HG03175 (cell line): ENCODE measurements at regions not wholly inside any gene's neighbourhood (a gene's known extent, or its start where the extent isn't known, plus 50 kb on each side); places are given as distances from the start of the nearest gene placed in this dataset.
"Not testable (repeated sequence)": the region's sequence is repeated elsewhere in the genome, so short reads cannot be mapped to it uniquely, and the experiment has no call there.

Experiments used
- ATAC-seq: cut with Tn5 transposase; IDR thresholded peaks from one replicate; pipeline ENCODE4 v1.9.1; 2021; ENCODE audit warnings: mild to moderate bottlenecking, moderate library complexity; ENCODE audit not compliant: unreplicated experiment

GRCh38 chr4:28006021-28006420 is 1145.4 kb downstream of the STIM2 start:
- no peak for ATAC-seq

DNA sequence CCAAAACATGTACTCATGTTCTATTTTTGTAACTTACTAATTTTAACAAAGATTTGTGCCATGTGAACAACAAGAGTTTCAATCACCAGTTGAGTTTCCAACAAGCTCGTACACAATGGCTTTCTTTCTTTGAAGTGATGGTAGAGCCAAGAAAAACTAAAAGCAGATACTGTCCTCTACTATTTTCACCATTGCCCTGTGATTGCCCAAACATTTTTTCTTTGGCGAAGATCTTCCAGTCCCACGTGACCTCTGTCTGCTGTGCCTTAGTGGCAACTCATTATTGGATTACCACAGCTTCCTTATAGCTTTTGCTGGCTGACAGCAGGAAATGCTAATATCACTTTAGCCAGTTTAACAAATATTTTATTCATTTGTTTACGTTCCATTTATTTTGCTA is 1147.1 kb downstream of the STIM2 start:
- no peak for ATAC-seq

- ATAC-seq, result no peak
These were observed 1148.9 kb downstream of the STIM2 start for GRCh38 chr4:28009541-28009940.

GRCh38 chr4:28010577-28011240 is 1150.1 kb downstream of the STIM2 start:
- no peak for ATAC-seq

- no peak for ATAC-seq
These were observed 1153.8 kb downstream of the STIM2 start for GRCh38 chr4:28014469-28014868.

GRCh38 chr4:28015996-28016395 is 1155.4 kb downstream of the STIM2 start:
- ATAC-seq, result no peak

GRCh38 chr4:28038253-28038652 is 1177.6 kb downstream of the STIM2 start:
- not testable (repeated sequence) for ATAC-seq

DNA sequence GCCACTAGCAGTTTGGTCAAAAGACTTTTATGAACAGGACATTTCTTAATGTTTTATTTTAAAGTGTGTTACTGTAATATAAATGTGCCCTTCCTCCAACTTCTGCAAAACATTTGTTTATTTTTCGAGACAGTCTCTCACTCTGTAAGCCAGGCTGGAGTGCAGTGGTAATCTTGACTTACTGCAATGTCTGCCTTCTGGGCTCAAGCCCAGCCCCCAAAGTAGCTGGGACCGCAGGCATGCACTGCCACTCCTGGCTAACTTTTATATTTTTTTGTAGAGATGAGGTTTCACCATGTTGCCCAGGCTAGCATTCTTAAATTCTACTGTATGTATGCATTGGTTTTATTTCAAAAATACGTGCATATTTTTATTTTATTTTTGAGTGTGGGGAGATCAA is 1201.9 kb downstream of the STIM2 start:
- ATAC-seq, result no peak

- no peak for ATAC-seq
These were observed 1213.4 kb downstream of the STIM2 start for GRCh38 chr4:28073860-28074555.

- no peak for ATAC-seq
These were observed 1214.8 kb downstream of the STIM2 start for GRCh38 chr4:28075401-28075956.

GRCh38 chr4:28077203-28077602 is 1216.6 kb downstream of the STIM2 start:
- not testable (repeated sequence) for ATAC-seq

- ATAC-seq, result no peak
These were observed 1222.2 kb downstream of the STIM2 start for GRCh38 chr4:28082686-28083390.

- ATAC-seq, result no peak
These were observed 1232.0 kb downstream of the STIM2 start for GRCh38 chr4:28092610-28093009.

DNA sequence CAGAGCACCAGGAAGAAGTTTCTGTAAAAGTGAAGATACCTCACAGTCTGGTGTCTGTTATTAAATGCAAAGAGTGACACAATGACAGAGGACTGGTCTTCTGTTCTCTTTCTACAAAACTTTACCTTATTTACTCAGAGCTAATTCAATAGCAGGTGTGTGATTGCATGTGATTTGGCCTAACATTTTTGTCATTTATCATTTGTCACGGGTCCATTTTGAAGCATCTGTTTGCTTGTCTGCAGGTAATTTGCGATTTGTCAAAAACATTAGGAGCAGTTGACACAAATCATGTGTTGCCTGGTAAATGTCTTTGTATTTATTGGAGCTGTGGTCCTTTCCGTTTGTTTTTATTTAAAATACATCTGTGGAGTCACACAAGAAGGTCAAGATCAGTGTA is 1232.4 kb downstream of the STIM2 start:
- no peak for ATAC-seq

- ATAC-seq, result no peak
These were observed 1240.9 kb downstream of the STIM2 start for GRCh38 chr4:28101583-28101982.

- no peak for ATAC-seq
These were observed 1244.7 kb downstream of the STIM2 start for GRCh38 chr4:28105271-28105859.

- ATAC-seq, result no peak
These were observed 1245.5 kb downstream of the STIM2 start for GRCh38 chr4:28106155-28106554.

DNA sequence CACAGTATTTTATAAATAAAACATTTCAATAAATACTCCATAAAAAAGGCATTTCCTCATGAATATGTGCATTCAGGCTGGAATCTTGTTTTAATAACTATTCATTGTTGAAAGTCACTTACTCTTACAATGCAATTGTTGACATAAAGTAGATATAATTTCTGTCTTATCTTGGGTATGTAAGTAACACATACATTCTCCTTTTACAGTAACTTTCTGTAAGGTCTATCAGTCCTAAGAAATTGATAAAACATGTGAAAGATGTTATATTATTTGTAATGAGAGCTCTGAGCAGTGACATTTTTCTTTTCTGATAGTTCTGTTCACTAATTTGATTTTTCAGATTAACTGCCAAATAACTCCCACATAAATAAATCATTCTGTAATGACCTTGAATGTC is 1249.2 kb downstream of the STIM2 start:
- ATAC-seq, result no peak

- not testable (repeated sequence) for ATAC-seq
These were observed 1252.2 kb downstream of the STIM2 start for GRCh38 chr4:28112691-28113335.

GRCh38 chr4:28113586-28113985 is 1252.9 kb downstream of the STIM2 start:
- ATAC-seq, result not testable (repeated sequence)
